Body of pancreas (tissue), 4 donors: ENCODE measurements at regions not wholly inside any gene's neighbourhood (a gene's known extent, or its start where the extent isn't known, plus 50 kb on each side); places are given as distances from the start of the nearest gene placed in this dataset.

Experiments used
- ATAC-seq: fragments of 150-250 bp; one replicate; pipeline ENCODE4 v1.9.1; 2016
- DNase-seq, 4 donors: peaks; one replicate each; pipeline ENCODE4 v3.0.0-alpha.2; 2019
- H3K27ac ChIP-seq, 4 donors: fragments of 200-600 bp; sonication (generic); 1 replicate in 3 of 4; 2 replicates in 1 of 4; pipeline versions ENCODE4 v1.5.1 to v1.6.1; 2016 to 2019; ENCODE audit warnings: mild to moderate bottlenecking in 1 of 4, mixed read lengths in 1 of 4, moderate library complexity in 1 of 4
- H3K27me3 ChIP-seq, 2 donors: fragments of 200-600 bp; sonication (generic); one replicate each; pipeline ENCODE4 v1.6.0; 2016; ENCODE audit warnings: mild to moderate bottlenecking in 1 of 2
- H3K36me3 ChIP-seq, 2 donors: fragments of 200-600 bp; sonication (generic); replicated peaks in 1 of 2; 2 replicates each; pipeline ENCODE4 v1.5.1; 2016; ENCODE audit warnings: low read depth in 2 of 2; ENCODE audit not compliant: insufficient read depth in 1 of 2
- H3K4me1 ChIP-seq: fragments of 200-600 bp; sonication (generic); one replicate; pipeline ENCODE4 v1.6.0; 2016
- H3K4me3 ChIP-seq, 2 donors: fragments of 200-600 bp; sonication (generic); 1 replicate in 1 of 2; 2 replicates in 1 of 2; pipeline ENCODE4 v1.5.1; 2016 to 2019
- H3K9me3 ChIP-seq, 3 donors: fragments of 200-600 bp; sonication (generic); 1 replicate in 2 of 3; 2 replicates in 1 of 3; pipeline ENCODE4 v1.5.1; 2016
- POLR2A ChIP-seq, 3 donors: fragments of 450-650 bp; IDR thresholded peaks; one replicate each; pipeline ENCODE4 v1.6.1; 2016; ENCODE audit warnings: antibody characterized with exemption in 3 of 3, mild to moderate bottlenecking in 2 of 3
- WGBS, 2 donors: methylation state at CpG; one replicate each; pipeline ENCODE4 v1.1.5; 2017; 5-methylcytosine and 5-hydroxymethylcytosine counted together
- intact Hi-C: fragments of 100-400 bp; cut with DNase I; formaldehyde crosslinking; loops from one replicate; pipeline ENCODE4 v1.15.1; 2023
- TF ChIP-seq, protein P1 (sequence below), 7 experiments: fragments of 450-650 bp in 4 of 7; fragments of 200-600 bp in 3 of 7; sonication (generic) in 3 of 7; IDR thresholded peaks; one replicate each; pipeline ENCODE4 v1.5.1; 2016 to 2019; ENCODE audit warnings: antibody characterized with exemption in 7 of 7

DNA sequence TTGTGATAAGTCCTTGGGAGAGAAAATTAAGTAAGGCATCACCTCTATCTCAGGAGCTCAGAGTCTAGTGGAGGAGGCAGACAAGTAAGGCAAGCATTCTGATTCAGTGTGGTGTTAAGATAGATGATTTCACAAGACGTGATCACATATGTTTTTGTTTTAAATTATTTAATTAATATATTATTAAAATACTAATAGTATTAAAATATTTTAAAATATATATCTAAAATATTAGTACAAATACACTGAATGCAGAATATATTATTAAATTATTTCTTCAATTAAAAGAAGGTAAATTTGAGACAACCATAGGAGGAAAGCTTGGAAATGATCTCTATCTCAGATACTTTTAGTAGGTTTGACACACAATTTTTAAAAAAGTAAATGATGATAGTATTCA is 51.5 kb upstream of the ANO4 start:
- Histone ChIP-seq H3K27me3 (no peaks in the 10 kb centered on the region), H3K9me3 (no peaks in the 10 kb centered on the region), H3K4me3 (no peak overlapping the region), H3K36me3 (no peaks in the 10 kb centered on the region), H3K4me1 (peaks cover 10% of the 10 kb centered on the region), H3K27ac (no peak overlapping the region)
- TF ChIP-seq POLR2A (IDR thresholded peaks at IDR 0.05), result no peak
- TF ChIP-seq, protein P1, sequence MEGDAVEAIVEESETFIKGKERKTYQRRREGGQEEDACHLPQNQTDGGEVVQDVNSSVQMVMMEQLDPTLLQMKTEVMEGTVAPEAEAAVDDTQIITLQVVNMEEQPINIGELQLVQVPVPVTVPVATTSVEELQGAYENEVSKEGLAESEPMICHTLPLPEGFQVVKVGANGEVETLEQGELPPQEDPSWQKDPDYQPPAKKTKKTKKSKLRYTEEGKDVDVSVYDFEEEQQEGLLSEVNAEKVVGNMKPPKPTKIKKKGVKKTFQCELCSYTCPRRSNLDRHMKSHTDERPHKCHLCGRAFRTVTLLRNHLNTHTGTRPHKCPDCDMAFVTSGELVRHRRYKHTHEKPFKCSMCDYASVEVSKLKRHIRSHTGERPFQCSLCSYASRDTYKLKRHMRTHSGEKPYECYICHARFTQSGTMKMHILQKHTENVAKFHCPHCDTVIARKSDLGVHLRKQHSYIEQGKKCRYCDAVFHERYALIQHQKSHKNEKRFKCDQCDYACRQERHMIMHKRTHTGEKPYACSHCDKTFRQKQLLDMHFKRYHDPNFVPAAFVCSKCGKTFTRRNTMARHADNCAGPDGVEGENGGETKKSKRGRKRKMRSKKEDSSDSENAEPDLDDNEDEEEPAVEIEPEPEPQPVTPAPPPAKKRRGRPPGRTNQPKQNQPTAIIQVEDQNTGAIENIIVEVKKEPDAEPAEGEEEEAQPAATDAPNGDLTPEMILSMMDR (IDR thresholded peaks at IDR 0.05), result no peak
- ATAC-seq (no peak), DNase-seq (no peak)
- intact Hi-C loops, result no loop called here
- WGBS, 2 donors, result 64 to 78% methylated on average over 1 of the region's 1 CpG
